ENCODE measurements at regions not wholly inside any gene's neighbourhood (a gene's known extent, or its start where the extent isn't known, plus 50 kb on each side); places are given as distances from the start of the nearest gene placed in this dataset.

- H3K36me3 Mint-ChIP-seq, result no peaks in the 10 kb centered on the region
Measured at GRCh38 chr2:81542119-81542518, 1237.6 kb upstream of the LRRTM1 start.

GRCh38 chr2:81529944-81530343 is 1225.4 kb upstream of the LRRTM1 start:
- CTCF ChIA-PET, result no interaction called here
- Mint-ChIP-seq H3K27ac (no peak overlapping the region), H3K4me1 (no peaks in the 10 kb centered on the region), H3K36me3 (no peaks in the 10 kb centered on the region), H3K27me3 (no peaks in the 10 kb centered on the region), H3K4me3 (no peak overlapping the region), H3K9me3 (peaks cover 22% of the 10 kb centered on the region)
- no peak for DNase-seq

More at GRCh38 chr2:81542119-81542518, 1237.6 kb upstream of the LRRTM1 start:
- Mint-ChIP-seq H3K4me3 (no peak overlapping the region), H3K27ac (no peak overlapping the region), H3K4me1 (no peaks in the 10 kb centered on the region), H3K27me3 (no peaks in the 10 kb centered on the region), H3K9me3 (peaks cover 3% of the 10 kb centered on the region)
- CTCF ChIA-PET, result no interaction called here
- no peak for DNase-seq

- no peaks in the 10 kb centered on the region for H3K27me3 Mint-ChIP-seq
- H3K27ac Mint-ChIP-seq, result no peak overlapping the region
- H3K4me3 Mint-ChIP-seq, result no peak overlapping the region
- H3K36me3 Mint-ChIP-seq, result no peaks in the 10 kb centered on the region
- CTCF ChIA-PET, result no interaction called here
- peaks cover 28% of the 10 kb centered on the region for H3K9me3 Mint-ChIP-seq
- H3K4me1 Mint-ChIP-seq, result no peaks in the 10 kb centered on the region
- no peak for DNase-seq
Measured at GRCh38 chr2:81528852-81529480, 1224.4 kb upstream of the LRRTM1 start.

GRCh38 chr2:81523344-81523743 is 1218.8 kb upstream of the LRRTM1 start:
- no peaks in the 10 kb centered on the region for H3K36me3 Mint-ChIP-seq
- no peak overlapping the region for H3K27ac Mint-ChIP-seq
- no peak for DNase-seq
- peaks cover 16% of the 10 kb centered on the region for H3K9me3 Mint-ChIP-seq
- CTCF ChIA-PET, result no interaction called here
- no peaks in the 10 kb centered on the region for H3K27me3 Mint-ChIP-seq
- H3K4me1 Mint-ChIP-seq, result no peaks in the 10 kb centered on the region
- no peak overlapping the region for H3K4me3 Mint-ChIP-seq

GRCh38 chr2:81513328-81513727 is 1208.8 kb upstream of the LRRTM1 start:
- Mint-ChIP-seq H3K27ac (no peak overlapping the region), H3K4me3 (no peak overlapping the region), H3K9me3 (peaks cover 11% of the 10 kb centered on the region), H3K4me1 (no peaks in the 10 kb centered on the region), H3K36me3 (no peaks in the 10 kb centered on the region), H3K27me3 (no peaks in the 10 kb centered on the region)
- DNase-seq, result no peak
- CTCF ChIA-PET, result no interaction called here

- H3K27me3 Mint-ChIP-seq, result no peaks in the 10 kb centered on the region
- H3K4me1 Mint-ChIP-seq, result no peaks in the 10 kb centered on the region
- DNase-seq, result no peak
- no peaks in the 10 kb centered on the region for H3K36me3 Mint-ChIP-seq
- CTCF ChIA-PET, result no interaction called here
- H3K9me3 Mint-ChIP-seq, result peaks cover 2% of the 10 kb centered on the region
- no peak overlapping the region for H3K27ac Mint-ChIP-seq
- no peak overlapping the region for H3K4me3 Mint-ChIP-seq
Measured at GRCh38 chr2:81505586-81505985, 1201.0 kb upstream of the LRRTM1 start.

- no peak for DNase-seq
- Mint-ChIP-seq H3K27ac (no peak overlapping the region), H3K4me3 (no peak overlapping the region), H3K27me3 (no peaks in the 10 kb centered on the region), H3K4me1 (no peaks in the 10 kb centered on the region), H3K9me3 (peaks cover 30% of the 10 kb centered on the region), H3K36me3 (no peaks in the 10 kb centered on the region)
- CTCF ChIA-PET, result no interaction called here
Measured at GRCh38 chr2:81495556-81495955, 1191.0 kb upstream of the LRRTM1 start.

GRCh38 chr2:81483254-81483653 is 1178.7 kb upstream of the LRRTM1 start:
- H3K36me3 Mint-ChIP-seq, result no peaks in the 10 kb centered on the region
- DNase-seq, result no peak
- CTCF ChIA-PET, result no interaction called here
- no peaks in the 10 kb centered on the region for H3K27me3 Mint-ChIP-seq
- peaks cover 4% of the 10 kb centered on the region for H3K9me3 Mint-ChIP-seq
- no peaks in the 10 kb centered on the region for H3K4me1 Mint-ChIP-seq
- H3K4me3 Mint-ChIP-seq, result no peak overlapping the region
- H3K27ac Mint-ChIP-seq, result no peak overlapping the region

- Mint-ChIP-seq H3K9me3 (peaks cover 7% of the 10 kb centered on the region), H3K27me3 (no peaks in the 10 kb centered on the region), H3K36me3 (no peaks in the 10 kb centered on the region), H3K4me1 (no peaks in the 10 kb centered on the region), H3K4me3 (no peak overlapping the region), H3K27ac (no peak overlapping the region)
- CTCF ChIA-PET, result no interaction called here
- DNase-seq, result no peak
Measured at GRCh38 chr2:81481994-81482368, 1177.4 kb upstream of the LRRTM1 start.

GRCh38 chr2:81481242-81481993 is 1176.9 kb upstream of the LRRTM1 start:
- no peak for DNase-seq
- Mint-ChIP-seq H3K4me1 (no peaks in the 10 kb centered on the region), H3K27me3 (no peaks in the 10 kb centered on the region), H3K27ac (no peak overlapping the region), H3K36me3 (no peaks in the 10 kb centered on the region), H3K4me3 (no peak overlapping the region), H3K9me3 (peaks cover 7% of the 10 kb centered on the region)
- CTCF ChIA-PET, result no interaction called here

- Mint-ChIP-seq H3K4me1 (no peaks in the 10 kb centered on the region), H3K27me3 (no peaks in the 10 kb centered on the region), H3K9me3 (peaks cover 6% of the 10 kb centered on the region), H3K36me3 (no peaks in the 10 kb centered on the region), H3K4me3 (no peak overlapping the region), H3K27ac (no peak overlapping the region)
- CTCF ChIA-PET, result no interaction called here
- no peak for DNase-seq
Measured at GRCh38 chr2:81467096-81467495, 1162.5 kb upstream of the LRRTM1 start.

- Mint-ChIP-seq H3K9me3 (peaks cover 18% of the 10 kb centered on the region), H3K4me3 (no peak overlapping the region), H3K27me3 (no peaks in the 10 kb centered on the region), H3K36me3 (no peaks in the 10 kb centered on the region), H3K4me1 (no peaks in the 10 kb centered on the region), H3K27ac (no peak overlapping the region)
- no peak for DNase-seq
- CTCF ChIA-PET, result no interaction called here
Measured at GRCh38 chr2:81462420-81462819, 1157.9 kb upstream of the LRRTM1 start.

GRCh38 chr2:81445176-81445575 is 1140.6 kb upstream of the LRRTM1 start:
- Mint-ChIP-seq H3K9me3 (peaks cover 3% of the 10 kb centered on the region), H3K4me1 (no peaks in the 10 kb centered on the region), H3K4me3 (no peak overlapping the region), H3K27ac (no peak overlapping the region), H3K27me3 (no peaks in the 10 kb centered on the region), H3K36me3 (no peaks in the 10 kb centered on the region)
- DNase-seq, result no peak
- CTCF ChIA-PET, result no interaction called here

- H3K27ac Mint-ChIP-seq, result no peak overlapping the region
- CTCF ChIA-PET, result no interaction called here
- H3K4me3 Mint-ChIP-seq, result no peak overlapping the region
Measured at GRCh38 chr2:81437456-81438000, 1133.0 kb upstream of the LRRTM1 start.

GRCh38 chr2:81436256-81436655 is 1131.7 kb upstream of the LRRTM1 start:
- CTCF ChIA-PET, result no interaction called here
- Mint-ChIP-seq H3K27ac (no peak overlapping the region), H3K36me3 (no peaks in the 10 kb centered on the region), H3K4me1 (no peaks in the 10 kb centered on the region), H3K27me3 (no peaks in the 10 kb centered on the region), H3K9me3 (peaks cover 6% of the 10 kb centered on the region), H3K4me3 (no peak overlapping the region)
- no peak for DNase-seq

More at GRCh38 chr2:81437456-81438000, 1133.0 kb upstream of the LRRTM1 start:
- H3K4me1 Mint-ChIP-seq, result no peaks in the 10 kb centered on the region
- H3K27me3 Mint-ChIP-seq, result no peaks in the 10 kb centered on the region
- no peaks in the 10 kb centered on the region for H3K36me3 Mint-ChIP-seq
- H3K9me3 Mint-ChIP-seq, result peaks cover 3% of the 10 kb centered on the region
- no peak for DNase-seq
